ENCODE measurements at regions not wholly inside any gene's neighbourhood (a gene's known extent, or its start where the extent isn't known, plus 50 kb on each side); places are given as distances from the start of the nearest gene placed in this dataset.

GRCh38 chr11:128405112-128405511 is 182.2 kb downstream of the ETS1 start:
- TF ChIP-seq NFYB (CRISPR knock-in tag; conservative IDR thresholded peaks at IDR 0.05; ENCODE audit: low read depth) (no peak), ZBTB21 (CRISPR knock-in tag; IDR thresholded peaks at IDR 0.05; ENCODE audit: borderline replicate concordance) (no peak), SP1 (CRISPR knock-in tag; conservative IDR thresholded peaks at IDR 0.05) (no peak), ZBTB43 (CRISPR knock-in tag; IDR thresholded peaks at IDR 0.05) (no peak), CTCF (IDR thresholded peaks at IDR 0.05) (no peak), MAX (CRISPR knock-in tag; IDR thresholded peaks at IDR 0.05) (no peak), FOXK1 (CRISPR knock-in tag; IDR thresholded peaks at IDR 0.05) (no peak), GTF2I (CRISPR knock-in tag; conservative IDR thresholded peaks at IDR 0.05) (no peak), RELA (CRISPR knock-in tag; IDR thresholded peaks at IDR 0.05; ENCODE audit: borderline replicate concordance) (no peak), EMX1 (CRISPR knock-in tag; IDR thresholded peaks at IDR 0.05) (no peak), NR1H2 (CRISPR knock-in tag; IDR thresholded peaks at IDR 0.05) (no peak), TEAD1 (CRISPR knock-in tag; IDR thresholded peaks at IDR 0.05) (no peak)

Measured in WTC11 (cell line).